Body of pancreas (tissue), 4 donors: ENCODE measurements at regions not wholly inside any gene's neighbourhood (a gene's known extent, or its start where the extent isn't known, plus 50 kb on each side); places are given as distances from the start of the nearest gene placed in this dataset.

Experiments
- POLR2A ChIP-seq, 3 donors: fragments of 450-650 bp; IDR thresholded peaks; one replicate each; pipeline ENCODE4 v1.6.1; 2016; ENCODE audit warnings: antibody characterized with exemption in 3 of 3, mild to moderate bottlenecking in 2 of 3
- TF ChIP-seq, protein P1 (sequence below), 7 experiments: fragments of 450-650 bp in 4 of 7; fragments of 200-600 bp in 3 of 7; sonication (generic) in 3 of 7; IDR thresholded peaks; one replicate each; pipeline ENCODE4 v1.5.1; 2016 to 2019; ENCODE audit warnings: antibody characterized with exemption in 7 of 7

DNA sequence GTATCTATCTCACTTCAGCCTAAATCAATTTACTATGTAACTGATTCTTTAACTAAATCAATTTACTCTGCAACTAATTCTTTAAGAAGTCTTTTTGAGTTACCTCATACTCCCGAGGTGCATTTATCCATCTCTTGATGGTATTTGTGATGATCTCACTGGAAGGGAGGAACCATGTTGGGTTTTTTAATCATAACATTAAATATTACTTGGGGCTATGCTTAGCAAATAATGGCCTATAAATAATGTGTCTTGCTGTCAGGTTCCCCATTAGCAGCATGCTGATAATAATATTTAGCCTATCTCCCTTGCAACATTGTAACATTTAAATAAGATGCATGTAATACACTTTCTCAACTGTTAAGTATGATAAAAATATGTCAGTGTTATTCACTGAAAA lies 411.3 kb downstream of the SLITRK1 start:
- TF ChIP-seq, protein P1, sequence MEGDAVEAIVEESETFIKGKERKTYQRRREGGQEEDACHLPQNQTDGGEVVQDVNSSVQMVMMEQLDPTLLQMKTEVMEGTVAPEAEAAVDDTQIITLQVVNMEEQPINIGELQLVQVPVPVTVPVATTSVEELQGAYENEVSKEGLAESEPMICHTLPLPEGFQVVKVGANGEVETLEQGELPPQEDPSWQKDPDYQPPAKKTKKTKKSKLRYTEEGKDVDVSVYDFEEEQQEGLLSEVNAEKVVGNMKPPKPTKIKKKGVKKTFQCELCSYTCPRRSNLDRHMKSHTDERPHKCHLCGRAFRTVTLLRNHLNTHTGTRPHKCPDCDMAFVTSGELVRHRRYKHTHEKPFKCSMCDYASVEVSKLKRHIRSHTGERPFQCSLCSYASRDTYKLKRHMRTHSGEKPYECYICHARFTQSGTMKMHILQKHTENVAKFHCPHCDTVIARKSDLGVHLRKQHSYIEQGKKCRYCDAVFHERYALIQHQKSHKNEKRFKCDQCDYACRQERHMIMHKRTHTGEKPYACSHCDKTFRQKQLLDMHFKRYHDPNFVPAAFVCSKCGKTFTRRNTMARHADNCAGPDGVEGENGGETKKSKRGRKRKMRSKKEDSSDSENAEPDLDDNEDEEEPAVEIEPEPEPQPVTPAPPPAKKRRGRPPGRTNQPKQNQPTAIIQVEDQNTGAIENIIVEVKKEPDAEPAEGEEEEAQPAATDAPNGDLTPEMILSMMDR (IDR thresholded peaks at IDR 0.05): no peak
- TF ChIP-seq POLR2A (IDR thresholded peaks at IDR 0.05): no peak
